GM19240 (cell line): ENCODE measurements at regions not wholly inside any gene's neighbourhood (a gene's known extent, or its start where the extent isn't known, plus 50 kb on each side); places are given as distances from the start of the nearest gene placed in this dataset.
"Not testable (repeated sequence)": the region's sequence is repeated elsewhere in the genome, so short reads cannot be mapped to it uniquely, and the experiment has no call there.

Experiments
- DNase-seq: peaks from one replicate; pipeline ENCODE4 v3.0.0; 2011; ENCODE audit warnings: low spot score; ENCODE audit not compliant: insufficient read length

GRCh38 chr4:123638834-123639233 lies 242.2 kb downstream of the SPRY1 start:
- DNase-seq: no peak

DNA sequence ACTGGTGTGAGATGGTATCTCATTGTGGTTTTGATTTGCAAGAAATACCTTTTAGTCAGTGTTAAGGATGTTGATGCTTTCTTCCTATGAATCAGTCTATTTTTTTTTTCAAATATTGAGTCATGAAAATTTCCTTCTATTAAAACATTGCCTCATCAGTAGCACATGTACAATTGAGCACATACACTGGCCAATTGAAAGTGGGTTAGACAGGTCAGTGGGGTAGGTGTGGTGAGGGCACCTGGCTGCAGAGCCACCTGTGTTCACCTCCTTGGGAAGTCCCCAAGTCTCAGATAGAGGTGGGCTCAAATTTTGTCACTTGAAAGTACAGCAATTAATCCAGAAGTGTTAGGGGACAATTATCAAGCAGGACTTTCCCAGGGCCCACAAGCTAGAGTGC lies 243.7 kb downstream of the SPRY1 start:
- DNase-seq: no peak

DNA sequence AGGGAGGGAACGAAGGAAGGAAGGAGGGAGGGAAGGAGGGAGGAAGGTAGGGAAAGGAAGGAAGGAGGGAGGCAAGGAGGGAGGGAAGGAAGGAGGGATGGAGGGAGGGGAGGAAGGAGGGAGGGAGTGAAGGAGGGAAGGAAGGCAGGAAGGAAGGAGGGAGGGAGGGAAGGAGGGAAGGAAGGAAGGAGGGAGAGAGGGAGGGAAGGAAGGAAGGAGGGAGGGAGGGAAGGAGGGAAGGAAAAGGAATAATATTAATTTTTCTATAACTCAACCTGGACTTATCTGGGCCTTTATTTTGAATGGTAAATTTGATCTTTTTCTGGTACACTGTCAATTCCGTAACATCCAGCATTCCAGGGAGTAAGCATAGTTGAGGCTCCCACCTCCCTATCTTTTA lies 244.2 kb downstream of the SPRY1 start:
- DNase-seq: no peak

- no peak for DNase-seq
These were observed 247.1 kb downstream of the SPRY1 start for GRCh38 chr4:123643691-123644090.

DNA sequence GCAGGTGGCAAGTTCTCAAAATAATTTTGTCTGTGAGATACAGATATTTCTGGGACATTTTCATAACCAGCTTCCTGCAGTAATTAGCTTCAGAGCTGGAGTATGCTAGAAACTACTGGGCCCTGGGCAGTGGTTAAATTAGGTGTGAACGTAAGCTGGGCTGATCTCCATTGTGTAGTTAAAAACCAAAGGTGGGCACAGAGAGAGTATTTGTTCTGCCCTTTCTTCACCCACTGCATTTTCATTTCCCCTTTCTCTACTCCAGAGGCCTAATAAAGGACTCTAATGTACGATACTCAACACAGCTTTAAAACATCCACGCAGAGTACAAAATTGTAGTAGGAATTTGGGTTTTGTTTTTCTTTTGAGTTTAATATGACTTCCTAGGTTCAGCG lies 252.7 kb downstream of the SPRY1 start:
- DNase-seq: no peak

GRCh38 chr4:123649645-123650391 lies 253.2 kb downstream of the SPRY1 start:
- DNase-seq: no peak

- no peak for DNase-seq
These were observed 254.5 kb downstream of the SPRY1 start for GRCh38 chr4:123651066-123651465.

DNA sequence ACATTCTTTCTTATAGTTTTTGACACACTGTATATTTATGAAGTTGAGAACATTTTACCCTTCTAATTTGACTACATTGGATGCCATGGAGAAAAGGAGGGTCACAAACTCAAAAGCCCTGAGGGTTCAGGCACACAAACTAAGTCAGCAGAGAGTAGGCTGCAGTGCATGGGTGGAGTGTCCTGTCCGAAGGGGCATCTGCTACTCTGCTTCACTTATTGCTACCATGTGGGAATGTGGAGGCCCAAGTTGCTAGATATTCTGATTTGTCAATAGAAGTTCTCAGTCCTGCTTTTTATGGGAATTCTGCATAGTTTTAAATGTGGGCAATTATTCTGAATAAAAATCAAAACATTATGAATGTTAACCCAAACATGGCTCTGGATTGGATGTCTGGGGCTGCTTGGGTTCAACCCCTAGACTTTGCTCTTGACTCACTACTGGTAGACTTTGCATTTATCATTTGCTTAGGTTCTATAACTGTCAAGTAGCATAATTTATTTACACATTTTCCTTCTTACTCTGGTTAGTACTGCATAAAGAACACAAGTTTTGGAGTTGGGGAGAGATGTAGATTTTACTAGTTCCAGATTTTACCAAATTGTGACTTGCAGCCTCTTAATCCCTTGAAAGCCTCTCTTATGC lies 255.1 kb downstream of the SPRY1 start:
- DNase-seq: no peak

- DNase-seq: no peak
These were observed 255.9 kb downstream of the SPRY1 start for GRCh38 chr4:123652476-123652875.

- DNase-seq: no peak
These were observed 256.6 kb downstream of the SPRY1 start for GRCh38 chr4:123653236-123653635.

DNA sequence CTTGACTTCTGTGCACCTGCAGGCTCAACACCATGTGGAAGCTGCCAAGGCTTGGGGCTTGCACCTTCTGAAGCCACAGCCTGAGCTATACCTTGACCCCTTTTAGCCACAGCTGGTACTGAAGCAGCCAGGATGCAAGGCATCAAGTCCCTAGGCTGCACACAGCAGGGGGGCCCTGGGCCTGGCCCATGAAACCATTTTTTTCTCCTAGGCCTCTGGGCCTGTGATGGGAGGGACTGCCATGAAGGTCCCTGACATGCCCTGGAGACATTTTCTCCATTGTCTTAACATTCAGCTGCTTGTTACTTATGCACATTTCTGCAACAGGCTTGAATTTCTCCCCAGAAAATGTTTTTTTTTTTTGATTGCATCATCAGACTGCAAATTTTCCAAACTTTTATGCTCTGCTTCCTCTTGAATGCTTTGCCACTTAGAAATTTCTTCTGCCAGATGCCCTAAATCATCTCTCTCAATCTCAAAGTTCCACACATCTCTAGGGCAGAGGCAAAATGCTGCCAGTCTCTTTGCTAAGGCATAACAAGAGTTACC lies 260.2 kb downstream of the SPRY1 start:
- DNase-seq: not testable (repeated sequence)

GRCh38 chr4:123657606-123658005 lies 261.0 kb downstream of the SPRY1 start:
- DNase-seq: not testable (repeated sequence)

GRCh38 chr4:123659262-123659661 lies 262.7 kb downstream of the SPRY1 start:
- no peak for DNase-seq

DNA sequence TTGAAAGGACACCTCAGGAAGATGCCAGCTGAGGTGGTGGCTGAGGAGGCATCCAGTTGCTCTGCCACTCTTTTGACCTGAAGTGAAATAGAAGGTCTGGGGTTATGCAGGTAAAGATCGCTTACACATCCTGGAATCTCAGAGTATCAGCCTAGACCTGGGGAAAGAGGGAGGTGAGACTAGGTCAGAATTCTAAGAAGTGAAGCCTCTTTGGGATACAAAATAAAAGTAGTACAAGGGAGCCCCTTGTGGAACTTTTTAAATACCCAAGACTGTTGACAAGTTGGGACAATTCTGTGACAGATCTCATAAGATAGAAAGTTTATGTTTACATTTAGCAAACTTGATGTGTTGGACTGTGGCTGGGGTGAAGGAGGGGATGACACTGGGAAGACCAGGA lies 263.1 kb downstream of the SPRY1 start:
- DNase-seq: no peak

DNA sequence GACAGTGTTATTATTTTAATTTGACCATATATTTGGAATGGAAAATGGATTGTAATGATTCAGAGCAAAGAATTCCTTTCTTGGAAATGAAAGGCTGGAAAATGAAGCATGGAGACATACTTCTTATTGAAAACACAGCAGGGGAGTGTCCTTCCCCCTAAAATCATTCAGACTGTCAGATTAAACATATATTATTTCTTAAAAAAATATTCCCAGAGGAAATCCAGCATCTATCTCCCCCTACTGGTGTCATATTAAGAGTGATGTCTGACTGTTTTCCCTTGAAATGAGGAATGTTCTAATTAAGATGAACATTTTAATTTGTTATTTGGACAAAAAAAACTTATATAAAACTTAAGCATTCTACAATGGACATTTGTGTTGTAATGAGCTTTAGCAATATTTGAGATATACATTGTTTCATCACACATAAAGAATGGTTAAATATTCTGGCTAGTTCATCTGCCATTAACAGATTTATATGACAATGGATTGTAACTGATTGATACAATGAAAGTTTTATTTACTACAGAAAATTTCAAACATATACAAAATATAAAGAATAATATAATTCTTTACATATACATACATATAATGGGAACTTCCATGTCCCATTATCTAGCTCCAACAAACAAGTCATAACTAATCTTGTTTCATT lies 264.6 kb downstream of the SPRY1 start:
- DNase-seq: no peak

- no peak for DNase-seq
These were observed 266.2 kb downstream of the SPRY1 start for GRCh38 chr4:123662827-123663226.

GRCh38 chr4:123666486-123666885 lies 269.9 kb downstream of the SPRY1 start:
- no peak for DNase-seq

DNA sequence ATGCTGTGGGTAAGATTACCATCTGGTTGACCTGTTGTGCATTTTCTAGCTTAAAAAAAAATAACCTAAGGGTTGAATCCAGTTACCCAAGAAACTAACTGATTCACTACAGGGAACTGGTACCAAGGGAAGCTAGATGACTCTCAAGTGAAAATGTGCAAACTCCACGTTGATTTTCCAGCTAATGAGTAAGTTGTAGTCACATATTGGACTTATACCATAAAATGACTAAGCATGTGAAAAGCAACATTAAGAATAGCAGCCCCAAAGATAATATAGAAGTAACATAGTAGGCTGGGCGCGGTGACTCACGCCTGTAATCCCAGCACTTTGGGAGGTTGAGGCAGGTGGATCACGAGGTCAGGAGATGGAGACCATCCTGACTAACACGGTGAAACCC lies 270.9 kb downstream of the SPRY1 start:
- no peak for DNase-seq

GRCh38 chr4:123667991-123668390 lies 271.4 kb downstream of the SPRY1 start:
- DNase-seq: no peak

DNA sequence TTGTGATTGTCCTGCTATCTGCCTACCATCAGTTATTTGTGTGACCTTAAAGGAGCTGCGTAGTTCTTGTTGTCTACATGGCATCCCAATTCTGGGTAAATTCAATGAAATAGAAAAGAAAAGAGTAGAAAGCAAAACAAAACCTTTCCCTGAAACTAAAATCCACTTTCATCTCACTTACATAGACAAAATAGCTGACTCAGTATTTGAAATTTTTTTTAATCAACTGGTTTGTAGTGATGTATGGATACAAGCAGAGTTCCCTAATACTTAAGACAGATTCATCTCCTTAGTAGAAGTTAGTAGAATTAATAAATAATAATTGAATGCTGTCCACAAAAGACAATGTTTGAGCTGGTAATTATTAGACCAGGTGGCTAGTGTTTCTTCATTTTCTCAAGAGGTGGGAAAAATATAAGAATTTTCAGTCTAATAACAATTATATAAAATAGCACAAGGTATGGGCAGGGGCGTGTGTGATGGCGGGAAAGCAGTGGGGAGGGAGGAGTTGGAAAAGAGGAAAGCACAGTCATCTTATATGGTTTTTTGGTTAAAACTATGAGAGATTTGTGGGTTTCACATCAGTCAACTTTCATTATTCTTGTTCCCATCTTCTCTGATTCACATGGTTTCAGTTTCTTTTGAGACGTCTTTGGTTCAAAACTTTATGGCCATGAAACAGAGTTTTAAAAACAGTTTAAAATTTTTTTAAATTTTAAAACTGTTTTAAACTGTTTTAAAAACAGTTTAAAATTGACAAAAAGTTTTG lies 275.2 kb downstream of the SPRY1 start:
- DNase-seq: peak; percentile 14

DNA sequence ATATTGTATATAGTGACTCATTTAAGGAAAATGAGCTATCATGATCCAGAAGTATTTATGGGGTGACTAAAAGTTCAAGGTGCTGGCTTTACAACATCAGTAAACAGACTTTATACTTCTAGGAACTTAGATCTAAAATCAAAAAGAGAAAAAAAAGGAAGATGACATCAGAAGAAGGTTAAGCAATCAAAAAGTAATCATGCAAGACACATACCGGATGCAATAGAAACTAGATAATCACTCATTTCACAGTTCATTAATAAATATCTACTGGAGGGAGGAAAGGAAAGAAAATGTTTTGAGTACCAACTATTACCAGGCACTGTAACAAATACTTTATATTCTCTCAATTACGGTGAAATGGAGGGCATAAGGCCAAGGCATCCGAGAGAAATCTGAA lies 276.4 kb downstream of the SPRY1 start:
- DNase-seq: no peak

GRCh38 chr4:123673971-123674370 lies 277.4 kb downstream of the SPRY1 start:
- DNase-seq: no peak
